ENCODE measurements at regions not wholly inside any gene's neighbourhood (a gene's known extent, or its start where the extent isn't known, plus 50 kb on each side); places are given as distances from the start of the nearest gene placed in this dataset.

- no peak for DNase-seq (ENCODE audit: low read depth, low spot score)
- WGBS (ENCODE audit: insufficient coverage, insufficient replicate concordance, low lambda C conversion rate, missing lambda C conversion rate), result 0% methylated on average over 1 of the region's 1 CpG
- Histone ChIP-seq H3K4me2 (ENCODE audit: control insufficient read depth, insufficient read depth) (no peak overlapping the region), H3K27me3 (replicated peaks in 1 of 2; ENCODE audit: control insufficient read depth in 2 of 2, insufficient read depth in 2 of 2, low read length in 1 of 2) (no peaks in the 10 kb centered on the region), H3K36me3 (ENCODE audit: control insufficient read depth in 2 of 2, insufficient read depth in 2 of 2, low read length in 1 of 2) (no peaks in the 10 kb centered on the region), H3K4me3 (no peak overlapping the region), H3K79me2 (ENCODE audit: control insufficient read depth, insufficient read depth, low read length) (no peaks in the 10 kb centered on the region), H2AFZ (ENCODE audit: control insufficient read depth, low read depth, low read length) (no peak overlapping the region), H3K27ac (ENCODE audit: control insufficient read depth, insufficient read depth) (no peak overlapping the region), H3K9me3 (replicated peaks; ENCODE audit: control insufficient read depth, insufficient read depth, low read length) (no peaks in the 10 kb centered on the region), H3K9ac (ENCODE audit: control insufficient read depth, insufficient read depth, low read length) (no peak overlapping the region), H4K20me1 (ENCODE audit: control insufficient read depth, insufficient read depth) (no peaks in the 10 kb centered on the region), H3K4me1 (ENCODE audit: control insufficient read depth, insufficient read depth, low read length) (no peaks in the 10 kb centered on the region)
- ChIA-PET RAD21 (ENCODE audit: unreplicated experiment) (no interaction called here), CTCF (no interaction called here), SMC1A (ENCODE audit: uncharacterized antibody, unreplicated experiment) (no interaction called here), POLR2A (no interaction called here)
- intact Hi-C loops (cut with micrococcal nuclease; ENCODE audit: unreplicated experiment), result no loop called here
- no peak for ATAC-seq
- in situ Hi-C loops (cut with MboI), result no loop called here
- TF ChIP-seq NFIC (IDR thresholded peaks at IDR 0.05; ENCODE audit: low read depth, low read length) (no peak), IKZF1 (conservative IDR thresholded peaks at IDR 0.05) (no peak), HDAC2 (IDR thresholded peaks at IDR 0.05) (no peak), MEF2B (IDR thresholded peaks at IDR 0.05; ENCODE audit: partially characterized antibody, poor library complexity, severe bottlenecking) (no peak), E2F8 (IDR thresholded peaks at IDR 0.05; ENCODE audit: low read depth, partially characterized antibody) (no peak), SP1 (IDR thresholded peaks at IDR 0.05; ENCODE audit: low read depth, low read length) (no peak), ZBED1 (IDR thresholded peaks at IDR 0.05; ENCODE audit: borderline replicate concordance) (no peak), BMI1 (IDR thresholded peaks at IDR 0.05; ENCODE audit: borderline replicate concordance) (no peak), GATAD2B (conservative IDR thresholded peaks at IDR 0.05; ENCODE audit: low read depth) (no peak), PAX8 (IDR thresholded peaks at IDR 0.05) (no peak), IRF4 (IDR thresholded peaks at IDR 0.05; ENCODE audit: low read depth, low read length) (no peak), SMAD5 (IDR thresholded peaks at IDR 0.05; ENCODE audit: low read depth) (no peak), POU2F2 (IDR thresholded peaks at IDR 0.05; ENCODE audit: borderline replicate concordance, low read depth, low read length) (no peak), TCF12 (IDR thresholded peaks at IDR 0.05; ENCODE audit: low read depth, low read length) (no peak), ASH2L (IDR thresholded peaks at IDR 0.05; ENCODE audit: borderline replicate concordance, low read depth) (no peak), SMC3 (IDR thresholded peaks at IDR 0.05; ENCODE audit: borderline replicate concordance, low read length) (no peak), HDAC6 (IDR thresholded peaks at IDR 0.05; ENCODE audit: unreplicated experiment) (no peak)
- TF ChIP-seq, protein P1, sequence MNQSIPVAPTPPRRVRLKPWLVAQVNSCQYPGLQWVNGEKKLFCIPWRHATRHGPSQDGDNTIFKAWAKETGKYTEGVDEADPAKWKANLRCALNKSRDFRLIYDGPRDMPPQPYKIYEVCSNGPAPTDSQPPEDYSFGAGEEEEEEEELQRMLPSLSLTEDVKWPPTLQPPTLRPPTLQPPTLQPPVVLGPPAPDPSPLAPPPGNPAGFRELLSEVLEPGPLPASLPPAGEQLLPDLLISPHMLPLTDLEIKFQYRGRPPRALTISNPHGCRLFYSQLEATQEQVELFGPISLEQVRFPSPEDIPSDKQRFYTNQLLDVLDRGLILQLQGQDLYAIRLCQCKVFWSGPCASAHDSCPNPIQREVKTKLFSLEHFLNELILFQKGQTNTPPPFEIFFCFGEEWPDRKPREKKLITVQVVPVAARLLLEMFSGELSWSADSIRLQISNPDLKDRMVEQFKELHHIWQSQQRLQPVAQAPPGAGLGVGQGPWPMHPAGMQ (IDR thresholded peaks at IDR 0.05; ENCODE audit: borderline replicate concordance), result no peak
- TF ChIP-seq, protein P2, sequence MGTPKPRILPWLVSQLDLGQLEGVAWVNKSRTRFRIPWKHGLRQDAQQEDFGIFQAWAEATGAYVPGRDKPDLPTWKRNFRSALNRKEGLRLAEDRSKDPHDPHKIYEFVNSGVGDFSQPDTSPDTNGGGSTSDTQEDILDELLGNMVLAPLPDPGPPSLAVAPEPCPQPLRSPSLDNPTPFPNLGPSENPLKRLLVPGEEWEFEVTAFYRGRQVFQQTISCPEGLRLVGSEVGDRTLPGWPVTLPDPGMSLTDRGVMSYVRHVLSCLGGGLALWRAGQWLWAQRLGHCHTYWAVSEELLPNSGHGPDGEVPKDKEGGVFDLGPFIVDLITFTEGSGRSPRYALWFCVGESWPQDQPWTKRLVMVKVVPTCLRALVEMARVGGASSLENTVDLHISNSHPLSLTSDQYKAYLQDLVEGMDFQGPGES (IDR thresholded peaks at IDR 0.05), result no peak
- FAIRE-seq, result no peak
- BruUV-seq (replicated peaks), result no TSS peak
Observed at GRCh38 chr9:29435368-29435767, 1862.1 kb upstream of the C9orf72 start.
